PC-9 (cell line): ENCODE measurements at regions not wholly inside any gene's neighbourhood (a gene's known extent, or its start where the extent isn't known, plus 50 kb on each side); places are given as distances from the start of the nearest gene placed in this dataset.

Experiments
- BruUV-seq: library from RNA; stranded (reverse); fragments of 400-500 nt; replicated peaks from 2 replicates; lab custom pipeline; 2021; lab: Mats Ljungman, UMichigan
- CTCF ChIA-PET: fragments of 300-600 bp; sonication (Branson Sonifier 250); formaldehyde crosslinking; loops from one replicate; lab custom pipeline; 2022; ENCODE audit warnings: antibody characterized with exemption; lab: Charles Lee
- POLR2A ChIA-PET: fragments of 300-600 bp; sonication (Branson Sonifier 250); formaldehyde crosslinking; loops from one replicate; lab custom pipeline; 2022; ENCODE audit warnings: antibody characterized with exemption; ENCODE audit not compliant: unreplicated experiment; lab: Charles Lee
- DNase-seq, 2 experiments: peaks; one replicate each; pipeline versions ENCODE4 v3.0.0 to v3.0.0-alpha.2; 2015 to 2022; ENCODE audit warnings: mixed read lengths in 1 of 2
- H2AFZ ChIP-seq: fragments of 200-600 bp; sonication (generic); 2 replicates; pipeline ENCODE4 v1.8.1; 2017; ENCODE audit warnings: antibody characterized with exemption
- H3F3A ChIP-seq: fragments of 200-600 bp; sonication (generic); 2 replicates; pipeline ENCODE4 v1.8.1; 2017; ENCODE audit warnings: antibody characterized with exemption, mild to moderate bottlenecking, low read depth; ENCODE audit not compliant: insufficient read depth
- H3K27ac ChIP-seq: fragments of 200-600 bp; sonication (generic); 2 replicates; pipeline ENCODE4 v1.6.1; 2016; ENCODE audit warnings: mixed run types
- H3K27me3 ChIP-seq: fragments of 200-600 bp; sonication (generic); 2 replicates; pipeline ENCODE4 v1.6.1; 2016; ENCODE audit warnings: low read depth, mixed run types; ENCODE audit not compliant: insufficient read depth
- H3K36me3 ChIP-seq: fragments of 200-600 bp; sonication (generic); 2 replicates; pipeline ENCODE4 v1.6.1; 2016; ENCODE audit warnings: low read depth, mixed run types
- H3K4me1 ChIP-seq: fragments of 200-600 bp; sonication (generic); replicated peaks from 2 replicates; pipeline ENCODE4 v1.6.1; 2016; ENCODE audit warnings: mixed run types; ENCODE audit not compliant: insufficient read depth
- H3K4me2 ChIP-seq: fragments of 200-600 bp; sonication (generic); 2 replicates; pipeline ENCODE4 v1.6.1; 2017; ENCODE audit warnings: mixed run types
- H3K4me3 ChIP-seq: fragments of 200-600 bp; sonication (generic); 2 replicates; pipeline ENCODE4 v1.6.1; 2016; ENCODE audit warnings: mixed run types
- H3K79me2 ChIP-seq: fragments of 200-600 bp; sonication (generic); 2 replicates; pipeline ENCODE4 v1.6.1; 2017; ENCODE audit warnings: low read depth, mixed run types
- H3K9me2 ChIP-seq: fragments of 200-600 bp; sonication (generic); 2 replicates; pipeline ENCODE4 v1.8.1; 2017; ENCODE audit warnings: mild to moderate bottlenecking; ENCODE audit not compliant: insufficient read depth
- H3K9me3 ChIP-seq: fragments of 200-600 bp; sonication (generic); 2 replicates; pipeline ENCODE4 v1.8.1; 2016; ENCODE audit warnings: low read depth; ENCODE audit not compliant: insufficient read depth
- H4K20me1 ChIP-seq: fragments of 200-600 bp; sonication (generic); 2 replicates; pipeline ENCODE4 v1.8.1; 2017; ENCODE audit not compliant: insufficient read depth
- CTCF ChIP-seq: fragments of 200-600 bp; sonication (generic); conservative IDR thresholded peaks from 2 replicates; pipeline ENCODE4 v1.6.1; 2017; ENCODE audit warnings: mixed run types, antibody characterized with exemption, mild to moderate bottlenecking, moderate library complexity
- EZH2 ChIP-seq: fragments of 200-600 bp; sonication (generic); IDR thresholded peaks from 2 replicates; pipeline ENCODE4 v1.8.0; 2017; ENCODE audit warnings: antibody characterized with exemption, low read depth
- intact Hi-C: fragments of 100-400 bp; cut with micrococcal nuclease; formaldehyde crosslinking; loops from one replicate; pipeline ENCODE4 v1.10.0; 2022; ENCODE audit not compliant: unreplicated experiment

- no peaks in the 10 kb centered on the region for H3K9me3 ChIP-seq
- H3K9me2 ChIP-seq = no peaks in the 10 kb centered on the region; the same call in 1 of the 2 replicates
- H3K27me3 ChIP-seq = no peaks in the 10 kb centered on the region
- H3K79me2 ChIP-seq = no peaks in the 10 kb centered on the region
- H2AFZ ChIP-seq = no peak overlapping the region
- no peaks in the 10 kb centered on the region for H4K20me1 ChIP-seq
- no peak overlapping the region for H3K4me3 ChIP-seq
- no peak overlapping the region for H3K4me2 ChIP-seq
- no peaks in the 10 kb centered on the region for H3K4me1 ChIP-seq
- intact Hi-C loops = no loop called here
- TF ChIP-seq EZH2 = no peak
- no peak for TF ChIP-seq CTCF
- H3F3A ChIP-seq = no peaks in the 10 kb centered on the region
- H3K27ac ChIP-seq = no peak overlapping the region
- BruUV-seq = no TSS peak
- H3K36me3 ChIP-seq = no peaks in the 10 kb centered on the region
- POLR2A ChIA-PET = no interaction called here
- CTCF ChIA-PET = no interaction called here
- peak in 1 of 2 experiments; percentile 10 for DNase-seq
Measured at GRCh38 chr13:67343777-67344176, 113.6 kb upstream of the PCDH9 start.

GRCh38 chr13:67341406-67341805 is 111.3 kb upstream of the PCDH9 start:
- Histone ChIP-seq H3K9me3 (no peaks in the 10 kb centered on the region), H3K4me3 (no peak overlapping the region), H3K79me2 (no peaks in the 10 kb centered on the region), H3K9me2 (no peaks in the 10 kb centered on the region; the same call in 1 of the 2 replicates), H3K27ac (no peak overlapping the region), H4K20me1 (no peaks in the 10 kb centered on the region), H3K4me1 (no peaks in the 10 kb centered on the region), H3K27me3 (no peaks in the 10 kb centered on the region), H3K4me2 (no peak overlapping the region), H3F3A (no peaks in the 10 kb centered on the region), H3K36me3 (no peaks in the 10 kb centered on the region), H2AFZ (no peak overlapping the region)
- BruUV-seq = no TSS peak
- intact Hi-C loops = no loop called here
- DNase-seq = no peak
- no peak for TF ChIP-seq CTCF
- no peak for TF ChIP-seq EZH2
- ChIA-PET POLR2A (no interaction called here), CTCF (no interaction called here)

- no peaks in the 10 kb centered on the region for H3K9me2 ChIP-seq
- H3K27ac ChIP-seq = no peak overlapping the region
- TF ChIP-seq EZH2 (no peak), CTCF (no peak)
- H3K9me3 ChIP-seq = no peaks in the 10 kb centered on the region
- H3K36me3 ChIP-seq = no peaks in the 10 kb centered on the region
- H3K4me2 ChIP-seq = no peak overlapping the region
- H3K4me1 ChIP-seq = no peaks in the 10 kb centered on the region
- BruUV-seq = no TSS peak
- ChIA-PET POLR2A (no interaction called here), CTCF (no interaction called here)
- DNase-seq = no peak
- H3F3A ChIP-seq = no peaks in the 10 kb centered on the region
- H3K27me3 ChIP-seq = no peaks in the 10 kb centered on the region
- no peak overlapping the region for H2AFZ ChIP-seq
- no peak overlapping the region for H3K4me3 ChIP-seq
- no peaks in the 10 kb centered on the region for H3K79me2 ChIP-seq
- H4K20me1 ChIP-seq = no peaks in the 10 kb centered on the region
- intact Hi-C loops = no loop called here
Measured at GRCh38 chr13:67330149-67330548, 100.0 kb upstream of the PCDH9 start.
